Caco-2 (cell line): ENCODE measurements at regions not wholly inside any gene's neighbourhood (a gene's known extent, or its start where the extent isn't known, plus 50 kb on each side); places are given as distances from the start of the nearest gene placed in this dataset.

Source experiments
- BruUV-seq: library from RNA; stranded (reverse); fragments of 400-500 nt; replicated peaks from 2 replicates; lab custom pipeline; 2021; lab: Mats Ljungman, UMichigan
- CTCF ChIA-PET: fragments of 300-600 bp; sonication (Branson Sonifier 250); formaldehyde crosslinking; loops from one replicate; lab custom pipeline; 2022; ENCODE audit warnings: antibody characterized with exemption; lab: Charles Lee
- POLR2A ChIA-PET: fragments of 300-600 bp; sonication (Branson Sonifier 250); formaldehyde crosslinking; loops from one replicate; lab custom pipeline; 2022; ENCODE audit warnings: antibody characterized with exemption; lab: Charles Lee
- DNase-seq, 2 experiments: peaks; one replicate each; pipeline versions ENCODE4 v3.0.0 to v3.0.0-alpha.2; 2020 to 2022
- H3K27me3 ChIP-seq: replicated peaks from 2 replicates; pipeline ENCODE4 v1.6.0; 2011; ENCODE audit warnings: low read length; ENCODE audit not compliant: control insufficient read depth, insufficient read depth
- H3K36me3 ChIP-seq: 2 replicates; pipeline ENCODE4 v1.5.1; 2011; ENCODE audit warnings: low read length; ENCODE audit not compliant: control insufficient read depth, insufficient read depth
- H3K4me1 ChIP-seq: fragments of 250-450 bp; sonication (Bioruptor Pico); 2 replicates; pipeline ENCODE4 v1.5.1; 2020; ENCODE audit warnings: mild to moderate bottlenecking
- H3K4me3 ChIP-seq: 2 replicates; pipeline ENCODE4 v1.5.1; 2011; ENCODE audit warnings: low read depth, mild to moderate bottlenecking, control low read depth, low read length
- H3K9me3 ChIP-seq: fragments of 250-450 bp; sonication (Bioruptor Pico); 2 replicates; pipeline ENCODE4 v1.5.1; 2020; ENCODE audit warnings: mild to moderate bottlenecking, moderate library complexity
- H3K27ac Mint-ChIP-seq: one replicate; pipeline ENCODE4 v1.8.0; 2022; ENCODE audit warnings: mixed read lengths; ENCODE audit not compliant: unreplicated experiment
- H3K27me3 Mint-ChIP-seq: one replicate; pipeline ENCODE4 v1.8.0; 2022; ENCODE audit warnings: mixed read lengths; ENCODE audit not compliant: insufficient read depth, unreplicated experiment
- H3K36me3 Mint-ChIP-seq: one replicate; pipeline ENCODE4 v1.8.0; 2022; ENCODE audit warnings: mild to moderate bottlenecking, mixed read lengths; ENCODE audit not compliant: insufficient read depth, unreplicated experiment
- H3K4me1 Mint-ChIP-seq: one replicate; pipeline ENCODE4 v1.8.0; 2022; ENCODE audit warnings: low read depth, mixed read lengths; ENCODE audit not compliant: unreplicated experiment
- H3K4me3 Mint-ChIP-seq: one replicate; pipeline ENCODE4 v1.8.0; 2022; ENCODE audit warnings: mild to moderate bottlenecking, moderate library complexity, mixed read lengths; ENCODE audit not compliant: unreplicated experiment
- H3K9me3 Mint-ChIP-seq: one replicate; pipeline ENCODE4 v1.8.0; 2022; ENCODE audit warnings: mixed read lengths; ENCODE audit not compliant: unreplicated experiment
- intact Hi-C: fragments of 100-400 bp; cut with micrococcal nuclease; formaldehyde crosslinking; loops from one replicate; pipeline ENCODE4 v1.10.0; 2022; ENCODE audit not compliant: unreplicated experiment
- TF ChIP-seq, protein P1 (sequence below), 2 experiments: fragments of 200-600 bp in 1 of 2; IDR thresholded peaks; 1 replicate in 1 of 2; 2 replicates in 1 of 2; pipeline versions ENCODE4 v1.5.1 to v1.8.0; 2011 to 2022; ENCODE audit warnings: antibody characterized with exemption in 1 of 2, control low read depth in 1 of 2, inconsistent platforms in 1 of 2, low read depth in 1 of 2, low read length in 1 of 2, mild to moderate bottlenecking in 1 of 2, moderate library complexity in 1 of 2; ENCODE audit not compliant: insufficient read depth in 1 of 2, severe bottlenecking in 1 of 2, unreplicated experiment in 1 of 2

DNA sequence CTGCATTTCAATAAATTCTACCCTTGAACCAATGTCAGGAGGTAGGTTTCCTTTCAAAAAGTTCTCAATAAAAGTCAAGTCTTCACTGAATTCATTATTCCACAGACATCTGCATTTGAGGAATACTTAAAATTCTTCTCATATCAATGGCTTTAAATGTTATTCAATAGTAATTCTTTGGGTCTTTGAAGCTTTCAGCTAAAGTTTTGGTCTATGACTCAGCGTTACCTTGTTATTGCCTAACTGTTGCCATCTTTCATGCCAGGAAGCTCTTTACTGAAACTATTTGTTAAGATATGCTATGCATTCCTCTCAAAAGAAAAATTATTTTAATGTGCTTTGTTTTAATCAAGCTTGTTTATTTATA, 170.5 kb downstream of the NNT start:
- no peaks in the 10 kb centered on the region for H3K27me3 ChIP-seq
- TF ChIP-seq, protein P1, sequence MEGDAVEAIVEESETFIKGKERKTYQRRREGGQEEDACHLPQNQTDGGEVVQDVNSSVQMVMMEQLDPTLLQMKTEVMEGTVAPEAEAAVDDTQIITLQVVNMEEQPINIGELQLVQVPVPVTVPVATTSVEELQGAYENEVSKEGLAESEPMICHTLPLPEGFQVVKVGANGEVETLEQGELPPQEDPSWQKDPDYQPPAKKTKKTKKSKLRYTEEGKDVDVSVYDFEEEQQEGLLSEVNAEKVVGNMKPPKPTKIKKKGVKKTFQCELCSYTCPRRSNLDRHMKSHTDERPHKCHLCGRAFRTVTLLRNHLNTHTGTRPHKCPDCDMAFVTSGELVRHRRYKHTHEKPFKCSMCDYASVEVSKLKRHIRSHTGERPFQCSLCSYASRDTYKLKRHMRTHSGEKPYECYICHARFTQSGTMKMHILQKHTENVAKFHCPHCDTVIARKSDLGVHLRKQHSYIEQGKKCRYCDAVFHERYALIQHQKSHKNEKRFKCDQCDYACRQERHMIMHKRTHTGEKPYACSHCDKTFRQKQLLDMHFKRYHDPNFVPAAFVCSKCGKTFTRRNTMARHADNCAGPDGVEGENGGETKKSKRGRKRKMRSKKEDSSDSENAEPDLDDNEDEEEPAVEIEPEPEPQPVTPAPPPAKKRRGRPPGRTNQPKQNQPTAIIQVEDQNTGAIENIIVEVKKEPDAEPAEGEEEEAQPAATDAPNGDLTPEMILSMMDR (IDR thresholded peaks at IDR 0.05; ENCODE audit: insufficient read depth in 1 of 2, low read depth in 1 of 2, low read length in 1 of 2, severe bottlenecking in 1 of 2, unreplicated experiment in 1 of 2) = no peak
- no peaks in the 10 kb centered on the region for H3K36me3 ChIP-seq
- no peaks in the 10 kb centered on the region for H3K9me3 ChIP-seq
- no peaks in the 10 kb centered on the region for H3K27me3 Mint-ChIP-seq
- no peak overlapping the region for H3K4me3 ChIP-seq
- intact Hi-C loops = no loop called here
- DNase-seq = peak in 1 of 2 experiments; percentile 12
- no peaks in the 10 kb centered on the region for H3K36me3 Mint-ChIP-seq
- POLR2A ChIA-PET = no interaction called here
- peaks cover 24% of the 10 kb centered on the region for H3K9me3 Mint-ChIP-seq
- no TSS peak for BruUV-seq
- H3K4me1 Mint-ChIP-seq = peaks cover 12% of the 10 kb centered on the region
- peaks cover 15% of the 10 kb centered on the region for H3K4me1 ChIP-seq
- CTCF ChIA-PET = no interaction called here
- H3K27ac Mint-ChIP-seq = peak overlapping the region; percentile 91
- H3K4me3 Mint-ChIP-seq = no peak overlapping the region

DNA sequence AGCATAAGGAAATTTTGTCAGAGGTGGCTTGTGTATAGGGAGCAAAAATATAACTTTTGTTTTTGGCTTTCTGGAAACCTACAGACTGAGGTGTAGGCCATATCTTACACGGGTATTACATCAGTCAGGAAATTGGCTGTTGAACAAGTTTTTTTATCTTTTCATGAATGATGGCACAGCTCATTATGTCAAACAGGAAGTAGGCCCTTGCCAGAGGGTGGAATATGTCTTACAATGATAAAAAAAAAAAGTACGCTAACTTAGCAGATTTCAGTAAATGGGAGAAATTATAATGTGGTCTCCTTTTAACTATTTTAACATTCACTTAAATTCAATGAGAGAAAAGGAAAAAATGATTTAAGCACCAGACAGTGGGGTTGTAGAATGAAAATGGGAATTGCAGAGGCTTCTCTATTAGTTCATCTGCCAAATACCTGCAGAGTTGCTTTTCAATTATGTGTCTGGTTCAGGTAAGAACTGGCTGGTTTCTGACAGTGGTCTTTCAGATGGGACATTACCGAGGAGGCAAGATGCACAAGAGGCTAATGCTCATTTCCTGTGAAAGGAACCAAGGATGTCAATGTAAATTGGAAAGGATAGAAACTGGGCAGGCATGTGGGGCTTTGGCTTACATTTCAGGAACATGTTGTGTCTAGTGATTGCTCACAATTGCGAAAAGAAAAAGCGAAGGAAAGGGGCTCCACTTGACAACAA, 169.9 kb downstream of the NNT start:
- no peaks in the 10 kb centered on the region for H3K27me3 ChIP-seq
- CTCF ChIA-PET = no interaction called here
- H3K27ac Mint-ChIP-seq = peak overlapping the region; percentile 91
- peaks cover 24% of the 10 kb centered on the region for H3K9me3 Mint-ChIP-seq
- H3K36me3 Mint-ChIP-seq = no peaks in the 10 kb centered on the region
- H3K9me3 ChIP-seq = no peaks in the 10 kb centered on the region
- no peak overlapping the region for H3K4me3 ChIP-seq
- no peak overlapping the region for H3K4me3 Mint-ChIP-seq
- no peaks in the 10 kb centered on the region for H3K27me3 Mint-ChIP-seq
- BruUV-seq = no TSS peak
- POLR2A ChIA-PET = no interaction called here
- TF ChIP-seq, protein P1 (IDR thresholded peaks at IDR 0.05; ENCODE audit: insufficient read depth in 1 of 2, low read depth in 1 of 2, low read length in 1 of 2, severe bottlenecking in 1 of 2, unreplicated experiment in 1 of 2) = no peak
- peak in 1 of 2 experiments; percentile 9 for DNase-seq
- H3K36me3 ChIP-seq = no peaks in the 10 kb centered on the region
- H3K4me1 Mint-ChIP-seq = peaks cover 12% of the 10 kb centered on the region
- H3K4me1 ChIP-seq = peaks cover 15% of the 10 kb centered on the region
- intact Hi-C loops = no loop called here

DNA sequence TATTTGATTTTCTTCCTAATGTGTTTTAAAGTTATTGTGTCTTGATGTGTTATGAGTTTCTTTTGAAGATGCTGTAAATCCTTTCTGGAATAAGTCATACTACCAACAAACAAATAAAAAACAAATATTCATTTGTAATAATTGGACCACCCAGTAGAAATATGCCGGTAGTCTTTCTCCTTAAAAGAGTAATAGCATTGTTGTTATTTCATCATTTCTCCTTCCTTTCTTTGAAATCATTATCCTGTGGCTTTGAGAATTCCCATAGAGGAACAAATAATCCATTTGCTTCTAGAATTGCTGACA, 169.4 kb downstream of the NNT start:
- no peaks in the 10 kb centered on the region for H3K36me3 ChIP-seq
- ChIA-PET CTCF (no interaction called here), POLR2A (no interaction called here)
- H3K9me3 ChIP-seq = no peaks in the 10 kb centered on the region
- peaks cover 12% of the 10 kb centered on the region for H3K4me1 Mint-ChIP-seq
- no TSS peak for BruUV-seq
- H3K36me3 Mint-ChIP-seq = no peaks in the 10 kb centered on the region
- peaks cover 24% of the 10 kb centered on the region for H3K9me3 Mint-ChIP-seq
- TF ChIP-seq, protein P1 (IDR thresholded peaks at IDR 0.05; ENCODE audit: insufficient read depth in 1 of 2, low read depth in 1 of 2, low read length in 1 of 2, severe bottlenecking in 1 of 2, unreplicated experiment in 1 of 2) = no peak
- intact Hi-C loops = no loop called here
- peak overlapping the region; percentile 91 for H3K27ac Mint-ChIP-seq
- H3K27me3 ChIP-seq = no peaks in the 10 kb centered on the region
- peaks cover 15% of the 10 kb centered on the region for H3K4me1 ChIP-seq
- no peak overlapping the region for H3K4me3 ChIP-seq
- no peak for DNase-seq
- H3K27me3 Mint-ChIP-seq = no peaks in the 10 kb centered on the region
- H3K4me3 Mint-ChIP-seq = no peak overlapping the region
